A673 (cell line): ENCODE measurements at regions not wholly inside any gene's neighbourhood (a gene's known extent, or its start where the extent isn't known, plus 50 kb on each side); places are given as distances from the start of the nearest gene placed in this dataset.

Source experiments
- EZH2 ChIP-seq: fragments of 200-600 bp; sonication (generic); IDR thresholded peaks from 2 replicates; pipeline ENCODE4 v1.6.1; 2017; ENCODE audit warnings: borderline replicate concordance, low read depth, mild to moderate bottlenecking, mixed read lengths, antibody characterized with exemption, low read length; ENCODE audit not compliant: poor library complexity, severe bottlenecking
- TF ChIP-seq, protein P1 (sequence below): fragments of 300-800, 200-600 bp; sonication (generic); conservative IDR thresholded peaks from 2 replicates; pipeline ENCODE4 v1.5.1; 2017; ENCODE audit warnings: low read depth, mild to moderate bottlenecking, antibody characterized with exemption, low read length, moderate library complexity, mixed read lengths

DNA sequence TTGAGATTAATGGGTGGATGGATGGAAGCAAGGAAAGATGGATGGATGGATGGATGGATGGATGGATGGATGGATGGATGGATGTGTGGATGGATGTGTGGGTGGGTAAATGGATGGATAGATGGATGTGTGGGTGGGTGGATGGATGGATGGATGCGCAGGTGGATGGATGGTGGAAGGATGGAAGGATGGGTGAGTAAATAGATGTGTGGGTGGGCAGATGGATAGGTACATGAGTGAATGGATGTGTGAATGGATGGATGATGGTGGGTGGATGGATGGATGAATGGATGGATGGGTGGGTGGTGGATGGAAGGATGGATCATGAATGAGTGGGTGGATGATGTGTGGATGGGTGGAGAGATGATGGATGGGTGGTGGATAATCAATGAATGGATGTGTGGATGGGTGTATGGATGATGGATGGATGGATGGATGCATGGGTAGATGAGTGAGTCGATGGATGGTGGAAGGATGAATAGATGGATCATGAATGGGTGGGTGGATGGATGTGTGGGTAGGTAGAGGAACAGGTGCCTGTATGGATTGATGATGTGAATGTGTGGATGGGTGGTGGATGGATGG lies 375.2 kb downstream of the BRD1 start:
- no peak for TF ChIP-seq EZH2
- TF ChIP-seq, protein P1, sequence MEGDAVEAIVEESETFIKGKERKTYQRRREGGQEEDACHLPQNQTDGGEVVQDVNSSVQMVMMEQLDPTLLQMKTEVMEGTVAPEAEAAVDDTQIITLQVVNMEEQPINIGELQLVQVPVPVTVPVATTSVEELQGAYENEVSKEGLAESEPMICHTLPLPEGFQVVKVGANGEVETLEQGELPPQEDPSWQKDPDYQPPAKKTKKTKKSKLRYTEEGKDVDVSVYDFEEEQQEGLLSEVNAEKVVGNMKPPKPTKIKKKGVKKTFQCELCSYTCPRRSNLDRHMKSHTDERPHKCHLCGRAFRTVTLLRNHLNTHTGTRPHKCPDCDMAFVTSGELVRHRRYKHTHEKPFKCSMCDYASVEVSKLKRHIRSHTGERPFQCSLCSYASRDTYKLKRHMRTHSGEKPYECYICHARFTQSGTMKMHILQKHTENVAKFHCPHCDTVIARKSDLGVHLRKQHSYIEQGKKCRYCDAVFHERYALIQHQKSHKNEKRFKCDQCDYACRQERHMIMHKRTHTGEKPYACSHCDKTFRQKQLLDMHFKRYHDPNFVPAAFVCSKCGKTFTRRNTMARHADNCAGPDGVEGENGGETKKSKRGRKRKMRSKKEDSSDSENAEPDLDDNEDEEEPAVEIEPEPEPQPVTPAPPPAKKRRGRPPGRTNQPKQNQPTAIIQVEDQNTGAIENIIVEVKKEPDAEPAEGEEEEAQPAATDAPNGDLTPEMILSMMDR: no peak
